Kidney (tissue), 13 donors: ENCODE measurements at regions not wholly inside any gene's neighbourhood (a gene's known extent, or its start where the extent isn't known, plus 50 kb on each side); places are given as distances from the start of the nearest gene placed in this dataset.

Source experiments
- DNase-seq, 5 donors: peaks; one replicate each; pipeline ENCODE4 v3.0.0-alpha.2; 2013 to 2020
- FAIRE-seq: peaks from 2 replicates; lab custom pipeline; 2012; peaks lifted over from hg19 to GRCh38; lab: Jason Lieb, UNC
- H3K27ac ChIP-seq, 2 donors: one replicate each; pipeline ENCODE4 v1.7.0; 2013; ENCODE audit warnings: low read depth in 2 of 2, low read length in 2 of 2, inconsistent platforms in 1 of 2
- H3K27me3 ChIP-seq: one replicate; pipeline ENCODE4 v1.7.1; 2013; ENCODE audit warnings: low read length, inconsistent platforms; ENCODE audit not compliant: control insufficient read depth, insufficient read depth
- H3K36me3 ChIP-seq, 3 donors: one replicate each; pipeline versions ENCODE4 v1.7.0 to v1.7.1; 2013; ENCODE audit warnings: low read length in 3 of 3, control low read depth in 1 of 3, inconsistent platforms in 1 of 3; ENCODE audit not compliant: insufficient read depth in 3 of 3, control insufficient read depth in 2 of 3
- H3K4me1 ChIP-seq, 3 donors: one replicate each; pipeline versions ENCODE4 v1.7.0 to v1.7.1; 2013; ENCODE audit warnings: low read length in 3 of 3, inconsistent platforms in 1 of 3, low read depth in 1 of 3; ENCODE audit not compliant: control insufficient read depth in 2 of 3, insufficient read depth in 2 of 3
- H3K4me3 ChIP-seq, 3 donors: one replicate each; pipeline versions ENCODE4 v1.7.0 to v1.8.1; 2013; ENCODE audit warnings: low read length in 3 of 3, control low read depth in 1 of 3, inconsistent platforms in 1 of 3
- H3K9ac ChIP-seq, 3 donors: one replicate each; pipeline versions ENCODE4 v1.7.0 to v1.7.1; 2013; ENCODE audit warnings: low read length in 3 of 3, control low read depth in 1 of 3, inconsistent platforms in 1 of 3
- H3K9me3 ChIP-seq, 3 donors: one replicate each; pipeline versions ENCODE4 v1.7.0 to v1.7.1; 2013; ENCODE audit warnings: low read length in 3 of 3, control low read depth in 1 of 3, inconsistent platforms in 1 of 3; ENCODE audit not compliant: control insufficient read depth in 2 of 3, insufficient read depth in 1 of 3
- intact Hi-C: fragments of 100-400 bp; cut with DNase I; formaldehyde crosslinking; loops from one replicate; pipeline ENCODE4 v1.11.1; 2022
- TF ChIP-seq, protein P1 (sequence below): IDR thresholded peaks from 3 replicates; pipeline ENCODE4 v1.5.1; 2012; ENCODE audit warnings: mild to moderate bottlenecking, moderate library complexity, borderline replicate concordance; ENCODE audit not compliant: insufficient read depth; ENCODE audit errors: extremely low read depth
- donor health status: control.
- donor health status: control.
- donor health status: control.
- donor health status: control.
- donor health status: control.
- donor health status: DM: yes; HTN: yes; CAD: no.
- donor health status: Normal renal cell carcinoma (clear cell type).

DNA sequence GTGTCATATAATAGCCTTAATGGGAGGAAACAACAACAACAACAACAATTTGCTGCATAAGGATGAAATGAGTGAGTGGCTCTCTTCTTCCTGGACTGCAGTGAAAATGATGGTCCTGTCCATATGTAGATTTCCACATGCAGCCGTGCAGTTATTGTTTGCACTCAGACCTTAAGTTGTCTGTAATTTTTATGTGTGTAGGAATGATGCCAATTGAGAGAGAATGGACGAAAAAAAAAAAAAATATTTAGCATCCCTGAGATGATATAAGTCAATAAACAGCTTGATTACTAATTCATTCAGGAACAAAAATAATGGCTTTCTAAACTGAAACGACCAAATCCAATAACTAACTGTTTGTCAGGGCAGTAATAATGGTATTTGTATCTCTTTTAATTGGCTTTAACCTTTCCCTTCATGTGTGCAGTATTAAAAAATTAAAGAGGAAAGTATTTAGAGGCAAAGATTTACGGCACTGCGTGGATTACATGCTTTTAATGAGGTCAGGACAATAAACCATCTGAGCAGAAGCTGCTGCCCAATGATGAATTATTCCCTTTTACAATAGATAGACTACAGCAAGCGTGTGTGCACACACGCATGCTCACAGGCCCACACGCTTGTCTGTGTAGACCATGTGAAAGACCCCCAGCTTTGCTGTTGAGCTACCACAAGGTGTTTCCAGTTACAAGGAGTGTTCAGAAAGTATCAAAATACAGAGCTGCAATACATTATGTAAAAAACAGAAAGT, 459.5 kb upstream of the WWC1 start:
- H3K27ac ChIP-seq = no peak overlapping the region
- no peaks in the 10 kb centered on the region for H3K9me3 ChIP-seq
- peak in 1 of 5 donors; percentile 46 for DNase-seq
- H3K36me3 ChIP-seq = no peaks in the 10 kb centered on the region
- intact Hi-C loops = no loop called here
- FAIRE-seq = no peak
- no peaks in the 10 kb centered on the region for H3K4me1 ChIP-seq
- H3K27me3 ChIP-seq = no peaks in the 10 kb centered on the region
- no peak overlapping the region for H3K9ac ChIP-seq
- H3K4me3 ChIP-seq = no peak overlapping the region
- TF ChIP-seq, protein P1, sequence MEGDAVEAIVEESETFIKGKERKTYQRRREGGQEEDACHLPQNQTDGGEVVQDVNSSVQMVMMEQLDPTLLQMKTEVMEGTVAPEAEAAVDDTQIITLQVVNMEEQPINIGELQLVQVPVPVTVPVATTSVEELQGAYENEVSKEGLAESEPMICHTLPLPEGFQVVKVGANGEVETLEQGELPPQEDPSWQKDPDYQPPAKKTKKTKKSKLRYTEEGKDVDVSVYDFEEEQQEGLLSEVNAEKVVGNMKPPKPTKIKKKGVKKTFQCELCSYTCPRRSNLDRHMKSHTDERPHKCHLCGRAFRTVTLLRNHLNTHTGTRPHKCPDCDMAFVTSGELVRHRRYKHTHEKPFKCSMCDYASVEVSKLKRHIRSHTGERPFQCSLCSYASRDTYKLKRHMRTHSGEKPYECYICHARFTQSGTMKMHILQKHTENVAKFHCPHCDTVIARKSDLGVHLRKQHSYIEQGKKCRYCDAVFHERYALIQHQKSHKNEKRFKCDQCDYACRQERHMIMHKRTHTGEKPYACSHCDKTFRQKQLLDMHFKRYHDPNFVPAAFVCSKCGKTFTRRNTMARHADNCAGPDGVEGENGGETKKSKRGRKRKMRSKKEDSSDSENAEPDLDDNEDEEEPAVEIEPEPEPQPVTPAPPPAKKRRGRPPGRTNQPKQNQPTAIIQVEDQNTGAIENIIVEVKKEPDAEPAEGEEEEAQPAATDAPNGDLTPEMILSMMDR = no peak

DNA sequence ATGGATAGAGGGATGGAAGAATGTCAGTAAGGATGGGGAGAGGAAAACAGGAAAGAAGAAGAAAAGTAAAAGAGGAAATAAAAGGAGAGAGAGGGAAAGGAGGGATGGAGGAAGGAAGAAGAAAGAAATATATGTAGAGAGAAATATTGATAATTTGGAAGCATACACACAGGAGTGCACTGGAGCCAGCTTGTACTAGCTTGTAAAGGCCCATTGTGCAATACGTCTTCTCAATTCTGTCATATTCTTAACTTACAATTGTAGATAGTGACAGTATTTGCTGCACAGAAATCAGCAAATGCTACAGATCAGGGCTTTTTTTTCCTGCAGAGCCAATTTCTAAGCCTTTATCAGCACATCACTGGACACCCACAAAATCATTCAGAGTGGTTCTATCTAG, 458.8 kb upstream of the WWC1 start:
- DNase-seq = no peak
- H3K36me3 ChIP-seq = no peaks in the 10 kb centered on the region
- intact Hi-C loops = no loop called here
- no peak for FAIRE-seq
- H3K9ac ChIP-seq = no peak overlapping the region
- H3K4me1 ChIP-seq = no peaks in the 10 kb centered on the region
- H3K9me3 ChIP-seq = no peaks in the 10 kb centered on the region
- no peak overlapping the region for H3K27ac ChIP-seq
- H3K27me3 ChIP-seq = no peaks in the 10 kb centered on the region
- TF ChIP-seq, protein P1 = no peak
- H3K4me3 ChIP-seq = no peak overlapping the region

DNA sequence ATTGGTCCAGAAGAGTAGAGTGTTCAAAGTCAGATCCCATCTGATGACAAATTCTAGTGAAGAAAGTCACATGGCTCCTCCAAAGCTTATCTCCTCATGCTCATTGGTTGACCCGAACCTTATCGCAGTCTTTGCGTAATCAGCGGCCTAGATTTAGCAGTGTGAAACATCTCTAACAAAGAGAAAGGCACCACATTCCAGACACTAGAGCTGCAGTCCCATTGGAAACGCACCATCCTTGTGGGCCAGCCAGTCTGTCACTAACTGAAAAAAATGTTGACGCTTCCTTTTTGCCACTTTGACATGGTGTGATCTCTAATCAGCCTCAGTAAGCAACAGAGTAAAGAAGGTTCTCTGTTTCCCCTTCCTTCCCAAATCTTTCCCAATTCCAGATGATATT, 458.0 kb upstream of the WWC1 start:
- Histone ChIP-seq H3K9ac (no peak overlapping the region), H3K27ac (no peak overlapping the region), H3K9me3 (no peaks in the 10 kb centered on the region), H3K4me3 (no peak overlapping the region), H3K27me3 (no peaks in the 10 kb centered on the region), H3K36me3 (no peaks in the 10 kb centered on the region), H3K4me1 (no peaks in the 10 kb centered on the region)
- DNase-seq = no peak
- TF ChIP-seq, protein P1 = no peak
- intact Hi-C loops = no loop called here
- no peak for FAIRE-seq
